Gastroesophageal sphincter (tissue), 3 donors: ENCODE measurements at regions not wholly inside any gene's neighbourhood (a gene's known extent, or its start where the extent isn't known, plus 50 kb on each side); places are given as distances from the start of the nearest gene placed in this dataset.

Source experiments
- CTCF ChIP-seq, 4 experiments: fragments of 200-600 bp in 2 of 4; fragments of 450-650 bp in 2 of 4; sonication (generic) in 1 of 4; IDR thresholded peaks; one replicate each; pipeline ENCODE4 v1.5.1; 2017 to 2019; ENCODE audit warnings: antibody characterized with exemption in 4 of 4, mild to moderate bottlenecking in 2 of 4, moderate library complexity in 2 of 4
- EP300 ChIP-seq: sonication (generic); formaldehyde crosslinking; IDR thresholded peaks from one replicate; pipeline ENCODE4 v1.6.1; 2017; ENCODE audit warnings: antibody characterized with exemption, mild to moderate bottlenecking

DNA sequence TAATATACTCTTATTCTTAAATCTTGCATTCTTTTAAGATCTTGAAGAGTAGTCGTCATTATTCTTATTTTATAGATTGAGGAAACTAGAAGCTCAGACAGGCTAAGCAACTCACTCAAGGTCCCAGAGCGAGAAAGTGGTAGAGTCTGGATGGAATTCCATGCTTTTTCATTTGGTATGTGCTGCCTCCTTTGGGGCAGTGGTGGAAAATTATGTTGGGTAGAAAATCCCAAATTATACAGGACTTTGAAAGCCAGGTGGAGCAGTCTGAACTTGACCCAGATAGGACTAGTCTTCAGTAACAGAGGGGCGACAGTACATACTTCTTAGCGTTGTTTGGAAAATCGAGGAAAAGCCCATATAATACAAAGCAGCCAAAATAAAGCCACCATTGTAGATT, 205.6 kb downstream of the ATG4C start:
- no peak for TF ChIP-seq CTCF (IDR thresholded peaks at IDR 0.05)
- TF ChIP-seq EP300 = no peak
